Thoracic aorta (tissue), 2 donors: ENCODE measurements at regions not wholly inside any gene's neighbourhood (a gene's known extent, or its start where the extent isn't known, plus 50 kb on each side); places are given as distances from the start of the nearest gene placed in this dataset.

ENCODE experiments used
- ATAC-seq: fragments of 150-250 bp; one replicate; pipeline ENCODE4 v1.8.0; 2017; ENCODE audit warnings: low read depth; ENCODE audit not compliant: insufficient number of reproducible peaks, low FRiP score
- DNase-seq: peaks from one replicate; pipeline ENCODE4 v3.0.0-alpha.2; 2020; ENCODE audit warnings: low spot score
- H3K27ac ChIP-seq, 2 donors: fragments of 200-600 bp; sonication (generic); 1 replicate in 1 of 2; 2 replicates in 1 of 2; pipeline ENCODE4 v1.5.1; 2016; ENCODE audit warnings: mild to moderate bottlenecking in 2 of 2, moderate library complexity in 2 of 2
- H3K27me3 ChIP-seq: fragments of 200-600 bp; sonication (generic); replicated peaks from 2 replicates; pipeline ENCODE4 v1.6.0; 2016; ENCODE audit warnings: mild to moderate bottlenecking; ENCODE audit not compliant: insufficient read depth
- H3K36me3 ChIP-seq: fragments of 200-600 bp; sonication (generic); one replicate; pipeline ENCODE4 v1.5.1; 2016
- H3K4me1 ChIP-seq, 2 donors: fragments of 200-600 bp; sonication (generic); 1 replicate in 1 of 2; 2 replicates in 1 of 2; pipeline versions ENCODE4 v1.5.1 to v1.6.0; 2016; ENCODE audit warnings: low read depth in 2 of 2, mild to moderate bottlenecking in 1 of 2; ENCODE audit not compliant: control insufficient read depth in 1 of 2
- H3K4me3 ChIP-seq: fragments of 200-600 bp; sonication (generic); 2 replicates; pipeline ENCODE4 v1.5.1; 2016; ENCODE audit warnings: mild to moderate bottlenecking
- H3K9me3 ChIP-seq: fragments of 200-600 bp; sonication (generic); 2 replicates; pipeline ENCODE4 v1.5.1; 2016
- CTCF ChIP-seq: fragments of 200-600 bp; sonication (generic); IDR thresholded peaks from one replicate; pipeline ENCODE4 v1.5.1; 2019; ENCODE audit warnings: antibody characterized with exemption

GRCh38 chr2:107009275-107009674, 123.3 kb upstream of the ST6GAL2 start:
- DNase-seq, result no peak
- H3K36me3 ChIP-seq, result no peaks in the 10 kb centered on the region
- H3K9me3 ChIP-seq, result no peaks in the 10 kb centered on the region
- H3K27me3 ChIP-seq, result no peaks in the 10 kb centered on the region
- H3K27ac ChIP-seq, result no peak overlapping the region
- no peaks in the 10 kb centered on the region for H3K4me1 ChIP-seq
- TF ChIP-seq CTCF, result no peak
- H3K4me3 ChIP-seq, result no peak overlapping the region
- no peak for ATAC-seq

- Histone ChIP-seq H3K36me3 (no peaks in the 10 kb centered on the region), H3K9me3 (no peaks in the 10 kb centered on the region), H3K4me1 (no peaks in the 10 kb centered on the region), H3K27ac (no peak overlapping the region), H3K27me3 (no peaks in the 10 kb centered on the region), H3K4me3 (no peak overlapping the region)
- ATAC-seq, result no peak
- TF ChIP-seq CTCF, result no peak
- DNase-seq, result no peak
Observed at GRCh38 chr2:107012714-107013306, 126.8 kb upstream of the ST6GAL2 start.

GRCh38 chr2:107013884-107014283, 127.9 kb upstream of the ST6GAL2 start:
- TF ChIP-seq CTCF, result no peak
- no peak overlapping the region for H3K27ac ChIP-seq
- ATAC-seq, result no peak
- no peak for DNase-seq
- no peaks in the 10 kb centered on the region for H3K27me3 ChIP-seq
- H3K9me3 ChIP-seq, result no peaks in the 10 kb centered on the region
- no peak overlapping the region for H3K4me3 ChIP-seq
- no peaks in the 10 kb centered on the region for H3K36me3 ChIP-seq
- H3K4me1 ChIP-seq, result no peaks in the 10 kb centered on the region

GRCh38 chr2:107018366-107018765, 132.4 kb upstream of the ST6GAL2 start:
- ATAC-seq, result no peak
- H3K9me3 ChIP-seq, result no peaks in the 10 kb centered on the region
- no peak for DNase-seq
- no peaks in the 10 kb centered on the region for H3K27me3 ChIP-seq
- H3K4me1 ChIP-seq, result no peaks in the 10 kb centered on the region
- no peak overlapping the region for H3K27ac ChIP-seq
- TF ChIP-seq CTCF, result no peak
- no peak overlapping the region for H3K4me3 ChIP-seq
- H3K36me3 ChIP-seq, result no peaks in the 10 kb centered on the region

GRCh38 chr2:107020392-107020791, 134.4 kb upstream of the ST6GAL2 start:
- Histone ChIP-seq H3K27me3 (no peaks in the 10 kb centered on the region), H3K9me3 (no peaks in the 10 kb centered on the region), H3K27ac (no peak overlapping the region), H3K36me3 (no peaks in the 10 kb centered on the region), H3K4me3 (no peak overlapping the region), H3K4me1 (no peaks in the 10 kb centered on the region)
- TF ChIP-seq CTCF, result no peak
- DNase-seq (no peak), ATAC-seq (no peak)
